Lung (tissue), 11 donors: ENCODE measurements at regions not wholly inside any gene's neighbourhood (a gene's known extent, or its start where the extent isn't known, plus 50 kb on each side); places are given as distances from the start of the nearest gene placed in this dataset.

Experiments used
- ATAC-seq: fragments of 200-7000 bp; cut with Tn5 transposase; one replicate; pipeline ENCODE4 v1.9.1; 2020; ENCODE audit warnings: moderate number of reproducible peaks; ENCODE audit not compliant: insufficient read depth, low FRiP score
- DNase-seq, 3 donors: peaks; one replicate each; pipeline ENCODE4 v3.0.0-alpha.2; 2013 to 2017
- H3K27ac ChIP-seq, 2 donors: one replicate each; pipeline ENCODE4 v1.5.1; 2013; ENCODE audit warnings: mild to moderate bottlenecking in 2 of 2, moderate library complexity in 2 of 2, control low read depth in 1 of 2, inconsistent platforms in 1 of 2, low read depth in 1 of 2, low read length in 1 of 2
- H3K27me3 ChIP-seq, 3 donors: one replicate each; pipeline ENCODE4 v1.5.1; 2013; ENCODE audit warnings: low read length in 2 of 3; ENCODE audit not compliant: control insufficient read depth in 3 of 3, insufficient read depth in 3 of 3
- H3K36me3 ChIP-seq, 4 donors: one replicate each; pipeline ENCODE4 v1.5.1; 2013; ENCODE audit warnings: low read length in 4 of 4, mild to moderate bottlenecking in 1 of 4, moderate library complexity in 1 of 4; ENCODE audit not compliant: control insufficient read depth in 4 of 4, insufficient read depth in 4 of 4
- H3K4me1 ChIP-seq, 5 donors: one replicate each; pipeline ENCODE4 v1.5.1; 2013; ENCODE audit warnings: low read length in 5 of 5, mild to moderate bottlenecking in 2 of 5, moderate library complexity in 1 of 5; ENCODE audit not compliant: control insufficient read depth in 5 of 5, insufficient read depth in 5 of 5
- H3K4me3 ChIP-seq: one replicate; pipeline ENCODE4 v1.5.1; 2013; ENCODE audit warnings: mild to moderate bottlenecking, control low read depth, moderate library complexity
- H3K9ac ChIP-seq, 2 donors: one replicate each; pipeline ENCODE4 v1.5.1; 2013; ENCODE audit warnings: low read length in 2 of 2, control low read depth in 1 of 2; ENCODE audit not compliant: insufficient read depth in 1 of 2
- H3K9me3 ChIP-seq, 4 donors: one replicate each; pipeline ENCODE4 v1.5.1; 2013; ENCODE audit warnings: low read length in 3 of 4, mild to moderate bottlenecking in 1 of 4, moderate library complexity in 1 of 4; ENCODE audit not compliant: control insufficient read depth in 4 of 4, insufficient read depth in 3 of 4
- WGBS, 2 donors: extraction: QIAGEN DNeasy Blood & Tissue Kit; methylation state at CpG; one replicate each; pipeline ENCODE4 v1.1.7; 2013; 5-methylcytosine and 5-hydroxymethylcytosine counted together
- TF ChIP-seq, protein P1 (sequence below): IDR thresholded peaks from 2 replicates; pipeline ENCODE4 v1.5.1; 2012; ENCODE audit warnings: mild to moderate bottlenecking; ENCODE audit errors: control extremely low read depth, extremely low read depth
- donor health status: control.
- donor health status: control.
- donor health status: Bipolar disorder and iron deficiency.
- donor health status: healthy.
- donor health status: DM: yes; HTN: yes; CAD: no.

DNA sequence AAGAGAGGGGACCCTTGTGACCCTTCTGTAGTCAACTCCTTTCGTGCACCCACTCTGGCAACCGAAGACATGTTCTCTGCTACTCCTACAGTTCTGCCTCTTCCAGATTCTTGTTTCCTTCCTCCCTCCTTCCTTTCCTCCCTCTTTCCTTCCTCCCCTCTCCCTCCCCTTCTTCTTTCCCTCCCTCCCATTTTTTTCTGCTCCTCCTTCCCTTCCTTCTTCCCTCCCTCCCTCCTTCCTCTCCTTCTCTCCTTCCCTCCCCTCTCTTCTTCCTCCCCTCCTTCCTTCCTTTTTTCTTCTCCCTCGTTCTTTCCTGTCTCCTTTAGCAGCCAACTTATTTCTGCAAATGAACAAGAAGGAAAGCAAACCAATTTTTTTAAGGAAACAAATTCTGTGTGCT is 111.5 kb downstream of the NPTX2 start:
- TF ChIP-seq, protein P1, sequence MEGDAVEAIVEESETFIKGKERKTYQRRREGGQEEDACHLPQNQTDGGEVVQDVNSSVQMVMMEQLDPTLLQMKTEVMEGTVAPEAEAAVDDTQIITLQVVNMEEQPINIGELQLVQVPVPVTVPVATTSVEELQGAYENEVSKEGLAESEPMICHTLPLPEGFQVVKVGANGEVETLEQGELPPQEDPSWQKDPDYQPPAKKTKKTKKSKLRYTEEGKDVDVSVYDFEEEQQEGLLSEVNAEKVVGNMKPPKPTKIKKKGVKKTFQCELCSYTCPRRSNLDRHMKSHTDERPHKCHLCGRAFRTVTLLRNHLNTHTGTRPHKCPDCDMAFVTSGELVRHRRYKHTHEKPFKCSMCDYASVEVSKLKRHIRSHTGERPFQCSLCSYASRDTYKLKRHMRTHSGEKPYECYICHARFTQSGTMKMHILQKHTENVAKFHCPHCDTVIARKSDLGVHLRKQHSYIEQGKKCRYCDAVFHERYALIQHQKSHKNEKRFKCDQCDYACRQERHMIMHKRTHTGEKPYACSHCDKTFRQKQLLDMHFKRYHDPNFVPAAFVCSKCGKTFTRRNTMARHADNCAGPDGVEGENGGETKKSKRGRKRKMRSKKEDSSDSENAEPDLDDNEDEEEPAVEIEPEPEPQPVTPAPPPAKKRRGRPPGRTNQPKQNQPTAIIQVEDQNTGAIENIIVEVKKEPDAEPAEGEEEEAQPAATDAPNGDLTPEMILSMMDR, result no peak
- peaks cover 0 to 10% (median 0%) of the 10 kb centered on the region in 4 donors for H3K9me3 ChIP-seq
- H3K27ac ChIP-seq, result no peak overlapping the region
- no peak overlapping the region for H3K9ac ChIP-seq
- no peak overlapping the region for H3K4me3 ChIP-seq
- WGBS, 2 donors, result 50 to 57% methylated on average over 3 of the region's 3 CpGs
- no peaks in the 10 kb centered on the region for H3K36me3 ChIP-seq
- H3K27me3 ChIP-seq, result no peaks in the 10 kb centered on the region
- no peaks in the 10 kb centered on the region for H3K4me1 ChIP-seq
- ATAC-seq, result no peak
- DNase-seq, result no peak

- Histone ChIP-seq H3K4me1 (no peaks in the 10 kb centered on the region), H3K9me3 (peaks cover 0 to 10% (median 0%) of the 10 kb centered on the region in 4 donors), H3K27ac (no peak overlapping the region), H3K36me3 (no peaks in the 10 kb centered on the region), H3K9ac (no peak overlapping the region), H3K27me3 (no peaks in the 10 kb centered on the region), H3K4me3 (no peak overlapping the region)
- WGBS, 2 donors, result 54 to 69% methylated on average over 7 of the region's 7 CpGs
- ATAC-seq (no peak), DNase-seq (no peak)
- TF ChIP-seq, protein P1, result no peak
Observed at GRCh38 chr7:98729121-98729520, 112.0 kb downstream of the NPTX2 start.

DNA sequence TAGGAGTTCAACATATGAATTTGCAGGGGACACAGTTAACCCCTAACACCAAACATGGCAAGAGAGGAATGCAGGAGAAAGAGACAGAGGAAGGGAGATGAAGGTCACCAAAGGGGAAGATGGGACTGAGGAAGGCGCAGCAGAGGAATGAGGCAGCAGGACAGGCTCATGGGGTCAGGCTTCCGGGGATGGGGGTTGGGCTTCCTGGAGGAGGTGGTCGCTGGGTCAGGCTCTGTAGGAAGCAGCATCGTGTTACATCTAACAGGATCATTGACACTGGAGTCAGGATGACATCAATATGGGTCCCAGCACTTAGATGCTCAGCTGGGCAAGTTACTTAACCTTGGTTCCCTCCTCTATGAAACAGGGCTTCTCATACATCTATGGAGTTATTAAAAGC is 113.2 kb downstream of the NPTX2 start:
- DNase-seq (no peak), ATAC-seq (no peak)
- Histone ChIP-seq H3K9me3 (peaks cover 0 to 8% (median 0%) of the 10 kb centered on the region in 4 donors), H3K36me3 (no peaks in the 10 kb centered on the region), H3K9ac (no peak overlapping the region), H3K4me1 (no peaks in the 10 kb centered on the region), H3K4me3 (no peak overlapping the region), H3K27ac (no peak overlapping the region), H3K27me3 (no peaks in the 10 kb centered on the region)
- WGBS, 2 donors, result 45 to 51% methylated on average over 4 of the region's 4 CpGs
- TF ChIP-seq, protein P1, result no peak

GRCh38 chr7:98731651-98732050 is 114.6 kb downstream of the NPTX2 start:
- no peak overlapping the region for H3K4me3 ChIP-seq
- DNase-seq, result no peak
- no peaks in the 10 kb centered on the region for H3K27me3 ChIP-seq
- ATAC-seq, result no peak
- no peak overlapping the region for H3K27ac ChIP-seq
- H3K9me3 ChIP-seq, result peaks cover 0 to 7% (median 0%) of the 10 kb centered on the region in 4 donors
- no peaks in the 10 kb centered on the region for H3K36me3 ChIP-seq
- TF ChIP-seq, protein P1, result no peak
- WGBS, 2 donors, result 90% methylated on average over 7 of the region's 7 CpGs
- no peaks in the 10 kb centered on the region for H3K4me1 ChIP-seq
- no peak overlapping the region for H3K9ac ChIP-seq
